Vagina (tissue), 2 donors: ENCODE measurements at regions not wholly inside any gene's neighbourhood (a gene's known extent, or its start where the extent isn't known, plus 50 kb on each side); places are given as distances from the start of the nearest gene placed in this dataset.

Source experiments
- CTCF ChIP-seq, 3 experiments: fragments of 450-650 bp in 2 of 3; fragments of 200-600 bp in 1 of 3; sonication (generic) in 1 of 3; IDR thresholded peaks; one replicate each; pipeline ENCODE4 v1.5.1; 2017 to 2019; ENCODE audit warnings: antibody characterized with exemption in 3 of 3, mild to moderate bottlenecking in 2 of 3, moderate library complexity in 2 of 3
- POLR2A ChIP-seq, 2 donors: fragments of 450-650 bp; IDR thresholded peaks; one replicate each; pipeline ENCODE4 v1.6.1; 2017; ENCODE audit warnings: antibody characterized with exemption in 2 of 2, mild to moderate bottlenecking in 2 of 2, moderate library complexity in 2 of 2
- POLR2AphosphoS5 ChIP-seq, 2 donors: sonication (generic); formaldehyde crosslinking; IDR thresholded peaks; one replicate each; pipeline ENCODE4 v1.9.0; 2017; ENCODE audit warnings: antibody characterized with exemption in 2 of 2, mild to moderate bottlenecking in 2 of 2, low read depth in 1 of 2; ENCODE audit not compliant: insufficient read depth in 1 of 2

DNA sequence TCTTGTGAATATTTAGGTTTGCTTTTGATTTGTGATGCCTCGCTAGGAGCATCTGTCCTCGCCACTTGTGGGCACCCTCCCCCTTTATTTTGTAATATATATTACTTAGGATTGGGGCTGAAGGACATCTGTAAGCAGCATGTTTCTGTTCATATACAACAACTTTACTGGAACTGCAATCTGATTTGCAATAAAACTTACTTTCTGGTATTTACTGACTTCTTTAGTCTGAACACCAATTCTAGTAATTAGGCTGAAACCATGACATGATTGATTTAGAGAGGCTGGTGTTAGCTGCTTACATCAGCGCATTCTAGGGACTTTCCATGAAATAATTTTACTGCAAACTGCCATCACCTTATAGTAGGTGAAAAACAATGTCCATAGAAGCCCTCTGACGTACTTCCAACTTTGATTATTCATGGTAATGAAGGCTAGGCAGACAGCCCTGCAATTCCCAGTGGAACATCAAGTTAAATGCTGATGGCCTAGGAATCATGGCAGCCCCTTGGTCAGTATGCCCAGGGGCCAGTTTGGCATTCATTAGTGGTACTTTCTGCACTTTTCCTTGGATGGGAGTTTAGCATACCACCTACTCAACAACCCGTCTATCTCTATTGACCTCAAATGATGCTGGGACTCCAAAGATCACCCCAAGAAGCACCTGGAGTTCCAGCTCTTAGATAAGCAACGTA is 132.9 kb upstream of the MCHR2 start:
- TF ChIP-seq CTCF (IDR thresholded peaks at IDR 0.05) (no peak), POLR2A (IDR thresholded peaks at IDR 0.05) (no peak), POLR2AphosphoS5 (IDR thresholded peaks at IDR 0.05; ENCODE audit: insufficient read depth in 1 of 2, low read depth in 1 of 2) (no peak)
